Peyer's patch (tissue), 4 donors: ENCODE measurements at regions not wholly inside any gene's neighbourhood (a gene's known extent, or its start where the extent isn't known, plus 50 kb on each side); places are given as distances from the start of the nearest gene placed in this dataset.

Experiments used
- CTCF ChIP-seq, 6 experiments: fragments of 450-650 bp in 4 of 6; fragments of 200-600 bp in 2 of 6; sonication (generic) in 1 of 6; IDR thresholded peaks; one replicate each; pipeline ENCODE4 v1.5.1; 2017 to 2019; ENCODE audit warnings: antibody characterized with exemption in 6 of 6, mild to moderate bottlenecking in 3 of 6, moderate library complexity in 1 of 6
- POLR2A ChIP-seq, 2 donors: fragments of 450-650 bp; IDR thresholded peaks; one replicate each; pipeline ENCODE4 v1.5.1; 2017; ENCODE audit warnings: antibody characterized with exemption in 2 of 2, mild to moderate bottlenecking in 2 of 2, moderate library complexity in 2 of 2

DNA sequence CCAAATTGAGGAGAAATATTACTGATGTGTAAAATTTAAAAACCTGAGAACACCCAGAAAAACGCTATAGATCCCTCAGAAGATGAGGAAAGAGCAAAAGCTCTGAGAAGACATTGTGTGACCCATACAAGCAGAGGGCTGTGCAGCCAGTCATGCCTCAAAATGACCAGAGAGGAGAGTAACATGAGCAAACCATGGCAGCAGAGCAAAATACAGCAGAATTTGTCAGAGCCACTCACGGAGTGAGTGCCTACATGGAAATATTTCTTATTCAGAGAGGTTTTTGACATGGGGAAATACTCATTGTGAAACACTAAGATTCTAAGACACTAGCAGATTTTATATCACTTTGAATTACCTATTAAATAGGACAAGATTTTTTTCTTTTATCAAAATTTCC is 96.8 kb upstream of the DNAJC10 start:
- TF ChIP-seq CTCF (IDR thresholded peaks at IDR 0.05), result no peak
- no peak for TF ChIP-seq POLR2A (IDR thresholded peaks at IDR 0.05)
